HUDEP-2 (cell line): ENCODE measurements at regions not wholly inside any gene's neighbourhood (a gene's known extent, or its start where the extent isn't known, plus 50 kb on each side); places are given as distances from the start of the nearest gene placed in this dataset.
"Not testable (repeated sequence)": the region's sequence is repeated elsewhere in the genome, so short reads cannot be mapped to it uniquely, and the experiment has no call there.

Experiments used
- DNase-seq, 76 experiments: peaks; one replicate each; lab custom pipeline; 2025; ENCODE audit not compliant: unreplicated experiment in 76 of 76; lab: John Stamatoyannopoulos, UW

DNA sequence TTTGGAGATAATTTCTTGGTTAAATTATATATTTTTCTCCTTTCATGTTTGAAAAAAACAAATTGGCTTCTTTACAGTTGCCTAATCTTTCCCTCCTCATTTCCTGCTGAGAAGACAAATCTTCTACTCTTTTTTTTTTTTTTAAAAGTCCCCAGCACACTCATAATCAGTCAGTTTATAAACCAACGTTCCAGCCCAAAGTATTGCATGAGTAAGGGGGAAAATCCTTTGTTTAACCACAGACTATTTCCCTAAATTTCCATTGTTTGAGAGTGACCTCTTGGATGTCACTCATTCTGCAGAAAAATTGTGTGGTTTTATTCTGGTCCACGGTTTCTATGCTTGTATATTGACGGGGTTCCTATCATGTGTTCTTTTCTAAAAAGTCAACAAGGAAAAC, 55.1 kb upstream of the TLR4 start:
- no peak for DNase-seq

DNA sequence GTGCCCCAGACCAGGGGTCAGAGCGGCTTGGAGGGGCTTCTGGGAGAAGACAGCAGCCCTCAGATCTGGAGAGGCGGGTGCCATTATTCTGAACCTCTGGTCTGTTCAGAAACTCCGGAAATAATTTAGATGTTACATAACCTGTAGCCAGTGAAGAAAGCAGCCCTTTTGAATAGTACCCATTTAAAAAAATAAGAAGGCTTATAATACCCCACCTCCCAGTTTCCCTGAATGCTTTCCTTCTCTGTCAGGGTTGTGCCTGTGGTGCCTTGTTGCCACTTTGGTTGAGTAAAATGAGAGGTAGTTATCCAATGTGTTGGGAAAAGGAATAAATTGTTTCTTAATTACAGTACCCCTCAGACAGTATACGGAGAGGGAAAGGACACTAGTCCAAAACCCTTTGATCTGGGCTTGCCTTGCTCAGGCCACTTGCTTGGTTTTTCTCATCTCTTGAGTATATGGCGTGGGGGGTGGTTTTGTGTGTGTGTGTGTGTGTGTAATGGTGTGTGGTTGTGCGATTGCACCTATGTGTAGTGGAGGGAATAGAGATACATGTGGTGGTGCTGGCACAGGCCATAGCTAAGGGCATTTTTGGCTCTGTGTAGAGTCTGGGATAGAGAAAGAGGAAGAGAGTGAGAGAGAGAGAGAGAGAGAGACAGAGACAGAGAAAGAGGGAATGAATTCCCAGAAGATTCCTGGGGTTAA, 59.1 kb upstream of the TLR4 start:
- DNase-seq: peak in 1 of 76 experiments; percentile 1

DNA sequence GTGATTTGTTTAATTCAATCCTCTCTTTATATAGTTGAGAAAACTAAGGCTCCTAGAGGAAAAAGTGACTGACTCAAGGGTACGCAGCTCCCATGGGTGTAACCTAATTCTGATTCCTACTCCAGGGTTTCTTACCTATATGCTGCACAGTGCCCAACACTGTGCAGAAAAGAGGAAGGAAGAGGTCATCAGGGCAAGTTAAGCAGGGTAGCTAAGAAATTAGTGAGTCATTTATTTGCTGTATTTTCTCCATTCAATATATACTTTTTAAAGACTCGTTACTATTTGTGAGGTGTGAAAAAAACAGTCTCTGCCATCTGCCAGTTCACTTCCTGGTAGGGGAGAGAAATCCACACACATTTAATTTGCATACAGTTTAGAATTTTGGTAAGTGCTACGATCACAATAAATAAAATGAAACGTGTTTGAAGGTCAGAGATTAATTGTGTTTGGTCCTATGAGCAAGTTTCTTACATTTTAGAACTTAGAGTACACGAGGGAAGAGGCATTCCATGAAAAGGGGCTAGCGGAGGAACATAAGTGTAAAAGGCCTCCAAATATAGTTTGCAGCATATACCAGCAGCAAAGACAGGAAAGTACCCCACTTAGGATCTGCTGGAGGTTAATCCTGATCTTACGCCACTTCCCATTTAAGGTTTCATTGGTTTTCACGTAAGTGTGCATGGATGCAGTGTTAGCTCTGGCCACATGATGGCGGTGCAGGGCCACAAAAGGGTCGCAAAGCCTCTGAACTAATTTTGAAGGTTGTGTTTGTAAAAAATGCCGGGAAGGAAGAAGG, 59.9 kb upstream of the TLR4 start:
- DNase-seq: peak in 38 of 76 experiments; percentile 0 to 59 (median 12)

DNA sequence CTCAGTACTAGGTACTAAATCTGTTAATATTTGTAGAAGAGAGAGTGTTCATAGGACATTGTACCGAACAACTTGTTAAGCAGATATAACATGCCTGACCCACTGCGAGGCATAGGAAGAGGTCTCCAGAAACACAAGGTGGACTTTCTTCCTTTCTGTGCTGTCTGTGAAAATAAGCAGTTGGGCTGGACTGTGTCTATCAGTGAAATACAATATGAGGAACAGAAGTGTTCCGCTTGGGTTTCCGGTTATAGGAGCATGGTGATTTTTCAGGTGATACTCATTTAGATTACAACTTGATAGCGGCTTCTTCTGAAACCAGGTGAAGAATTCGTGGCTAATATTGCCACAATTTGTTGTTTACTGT, 60.9 kb upstream of the TLR4 start:
- no peak for DNase-seq

GRCh38 chr9:117642571-117643287, 61.5 kb upstream of the TLR4 start:
- not testable (repeated sequence) for DNase-seq

- no peak for DNase-seq
Observed at GRCh38 chr9:117636681-117637080, 67.5 kb upstream of the TLR4 start.

DNA sequence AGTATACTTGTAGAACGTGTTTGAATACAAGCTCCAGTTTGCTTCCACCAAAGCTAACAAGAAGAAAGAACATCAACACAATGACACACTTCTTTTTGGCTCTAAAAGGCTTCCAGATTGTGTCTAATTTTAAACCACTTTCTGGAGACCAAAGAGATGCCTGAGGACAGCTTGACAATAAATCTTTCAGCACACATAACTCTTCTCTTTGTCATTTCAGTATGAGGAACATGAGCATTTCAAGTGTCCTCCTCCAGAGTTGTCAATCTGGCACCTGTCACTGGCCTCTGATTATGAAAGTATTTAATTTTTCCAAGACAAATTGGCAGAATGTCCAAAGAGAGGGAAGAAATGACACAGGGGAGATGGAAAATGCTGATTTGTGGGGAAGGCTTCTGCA, 79.0 kb upstream of the TLR4 start:
- no peak for DNase-seq

DNA sequence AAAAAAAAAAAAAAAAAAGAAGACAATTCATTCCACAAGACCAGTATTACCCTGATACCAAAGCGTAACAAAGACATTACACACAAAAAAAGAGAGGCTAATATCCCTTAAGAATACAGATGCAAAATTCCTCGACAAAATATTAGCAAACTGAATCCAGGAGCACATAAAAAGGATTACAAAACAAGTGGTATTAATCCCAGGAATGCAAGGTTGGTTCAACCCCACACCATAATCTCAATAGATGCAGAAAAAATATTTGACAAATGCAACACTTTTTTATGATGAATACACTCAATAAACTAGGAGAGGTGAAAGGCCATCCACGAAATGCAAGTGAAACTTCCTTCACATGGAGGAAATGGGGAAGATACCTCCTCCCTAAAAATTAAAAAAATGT, 80.1 kb upstream of the TLR4 start:
- no peak for DNase-seq

GRCh38 chr9:117622347-117622746, 81.9 kb upstream of the TLR4 start:
- DNase-seq: no peak

GRCh38 chr9:117616431-117616831, 87.8 kb upstream of the TLR4 start:
- no peak for DNase-seq

DNA sequence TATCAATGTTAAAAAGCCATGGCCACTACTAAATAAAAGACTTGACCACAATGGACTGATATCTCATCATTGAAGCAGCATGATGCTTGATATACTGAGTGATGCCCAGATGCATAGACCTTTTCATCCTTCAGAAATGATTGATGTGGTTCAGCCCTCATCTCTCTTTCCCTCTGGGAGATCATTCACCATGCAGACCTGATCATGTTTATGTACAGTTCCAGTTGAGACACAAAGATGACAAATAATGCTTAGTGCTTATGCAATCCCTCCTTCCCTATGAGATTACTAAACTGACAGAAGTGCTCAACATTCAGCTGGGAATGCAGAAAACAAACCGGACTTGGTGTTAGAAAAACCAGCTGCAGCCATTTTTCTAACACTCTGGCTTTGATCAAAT, 91.9 kb upstream of the TLR4 start:
- DNase-seq: no peak

DNA sequence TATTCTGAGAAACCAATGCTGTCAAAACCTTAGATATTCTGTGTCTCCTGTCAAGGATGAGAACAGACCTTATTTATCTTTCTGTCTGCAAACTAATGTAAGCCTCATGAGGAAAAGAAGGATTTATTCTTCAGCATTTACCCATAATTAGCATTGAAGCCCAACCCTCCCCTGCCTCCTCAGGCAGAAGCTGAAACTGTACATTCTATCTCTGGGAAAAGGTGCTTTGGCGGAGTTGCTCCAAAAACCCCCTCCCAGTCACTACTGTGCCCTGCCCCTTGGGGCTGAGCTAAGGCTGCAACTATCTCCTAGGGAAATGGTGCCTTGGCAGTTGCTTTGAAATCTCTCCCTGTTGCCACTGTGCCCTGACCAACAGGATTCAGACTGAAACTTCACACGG, 106.2 kb upstream of the TLR4 start:
- DNase-seq: no peak

- DNase-seq: no peak
Observed at GRCh38 chr9:117596678-117597077, 107.5 kb upstream of the TLR4 start.

DNA sequence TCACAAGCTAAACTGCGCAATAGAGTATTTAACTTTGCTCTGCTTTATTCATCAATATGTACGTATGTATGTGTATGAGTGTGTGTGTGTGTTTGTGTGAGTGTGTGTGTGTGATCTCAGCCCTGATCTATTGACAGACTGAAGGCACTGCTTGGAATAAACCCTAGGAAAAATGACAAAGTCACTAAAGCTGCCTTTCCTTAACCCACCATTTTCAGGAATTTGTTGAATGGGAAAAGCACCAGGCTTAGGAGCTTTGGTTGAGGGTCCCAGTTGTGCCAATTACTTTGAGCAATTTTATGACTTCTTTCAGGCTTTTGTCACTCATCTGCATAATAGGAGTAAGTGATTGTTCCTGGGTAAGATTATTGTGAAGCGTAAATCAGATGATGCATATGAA, 108.6 kb upstream of the TLR4 start:
- DNase-seq: no peak

- no peak for DNase-seq
Observed at GRCh38 chr9:117587263-117587662, 116.9 kb upstream of the TLR4 start.

DNA sequence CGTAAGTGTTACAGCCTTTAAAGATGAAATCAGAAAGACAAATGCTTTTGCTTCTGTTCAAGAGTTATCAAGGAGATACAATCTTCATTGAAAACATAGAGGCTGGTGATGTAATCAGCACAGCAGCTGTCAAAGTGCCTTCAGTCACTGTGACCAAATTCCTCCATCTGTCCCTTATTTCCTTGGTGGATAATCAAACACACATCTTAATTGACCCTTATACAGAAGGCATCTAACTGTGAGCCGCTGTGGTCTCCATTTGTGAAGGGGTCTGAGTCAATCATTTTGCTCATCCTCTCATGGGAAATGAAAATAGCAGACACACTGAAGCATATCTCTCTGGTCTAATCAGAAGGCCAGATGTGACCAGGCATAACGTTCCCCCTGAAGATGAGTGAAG, 130.1 kb upstream of the TLR4 start:
- DNase-seq: no peak

GRCh38 chr9:117564839-117565238, 139.4 kb upstream of the TLR4 start:
- DNase-seq: no peak

- no peak for DNase-seq
Observed at GRCh38 chr9:117561761-117562160, 142.4 kb upstream of the TLR4 start.

DNA sequence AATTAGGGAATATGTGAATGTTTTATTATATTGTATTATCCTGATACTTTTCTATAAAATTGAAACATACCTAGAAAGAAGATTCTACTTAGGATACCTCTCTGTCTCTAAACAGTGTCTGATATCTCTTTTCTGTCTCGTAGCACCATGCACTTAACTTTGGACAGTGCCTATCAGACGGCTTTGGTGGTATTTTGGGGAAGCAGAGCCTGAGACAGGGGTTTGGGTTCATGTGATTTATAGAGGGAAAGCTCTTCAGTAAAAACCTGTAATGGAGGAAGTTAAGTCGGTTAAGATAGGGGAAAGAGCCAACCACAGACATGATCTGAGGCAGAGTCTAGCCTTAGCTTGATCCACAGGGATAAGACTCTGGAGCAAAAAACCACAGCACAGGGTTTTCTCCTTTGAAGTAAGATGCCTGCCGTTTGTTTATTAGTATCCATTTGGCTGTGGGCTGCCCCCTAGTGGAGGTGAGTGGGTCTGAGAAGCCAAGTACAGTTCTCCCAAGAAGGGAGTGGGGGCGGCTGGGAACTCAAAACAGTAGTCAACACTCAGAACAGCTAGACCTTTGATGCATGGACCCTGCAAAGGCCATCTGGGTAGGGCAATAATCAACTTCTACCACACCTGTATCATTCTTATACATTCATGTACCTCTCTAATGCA, 141.2 kb upstream of the ASTN2 start:
- DNase-seq: peak in 38 of 76 experiments; percentile 0 to 56 (median 17)

DNA sequence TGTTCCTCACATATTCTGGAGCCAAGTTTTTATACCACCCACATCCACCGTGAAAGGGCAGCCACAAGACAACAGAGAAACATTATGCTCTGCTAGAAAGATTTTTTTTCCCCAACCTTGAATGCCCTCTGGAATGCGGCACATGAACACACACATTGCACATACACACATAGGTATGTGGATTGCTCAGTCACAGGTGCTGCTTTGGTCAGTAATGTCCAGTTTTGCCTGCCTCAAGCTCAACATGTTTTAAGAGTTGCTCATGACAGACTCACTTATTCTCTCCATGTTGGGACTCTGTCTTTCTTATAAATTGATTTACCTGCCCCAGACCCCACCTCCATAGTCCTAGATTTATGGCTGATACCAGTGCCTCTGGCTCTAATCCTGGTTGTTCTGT, 138.0 kb upstream of the ASTN2 start:
- no peak for DNase-seq

GRCh38 chr9:117551171-117551570, 136.3 kb upstream of the ASTN2 start:
- DNase-seq: no peak
